ENCODE measurements at regions not wholly inside any gene's neighbourhood (a gene's known extent, or its start where the extent isn't known, plus 50 kb on each side); places are given as distances from the start of the nearest gene placed in this dataset.

DNA sequence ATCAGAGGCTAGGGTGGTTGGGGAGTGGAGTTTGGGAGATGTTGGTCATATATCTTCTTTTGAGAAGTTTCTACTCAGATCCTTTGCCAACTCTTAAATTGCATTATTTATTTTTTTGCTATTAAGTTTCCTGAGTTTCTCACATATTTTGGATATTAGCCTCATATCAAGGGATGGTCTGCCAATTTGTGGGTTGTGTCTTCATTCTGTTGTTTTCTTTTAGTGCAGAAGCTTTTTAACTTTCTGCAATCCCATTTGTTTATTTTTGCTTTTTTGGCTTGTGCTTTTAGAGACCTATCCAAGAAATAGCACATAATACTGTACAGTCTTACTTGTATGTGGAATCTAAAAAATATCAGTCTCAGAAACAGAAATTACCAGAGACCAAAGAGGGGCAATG, 509.2 kb upstream of the HS3ST1 start:
- ATAC-seq (no peak), DNase-seq (no peak)
- Histone ChIP-seq H3K36me3 (ENCODE audit: insufficient read depth in 1 of 2, low read depth in 1 of 2) (no peaks in the 10 kb centered on the region), H3K27ac (no peak overlapping the region), H3K4me3 (no peak overlapping the region), H3K9me3 (no peaks in the 10 kb centered on the region), H3K27me3 (ENCODE audit: insufficient read depth in 3 of 3, low read length in 2 of 3) (no peaks in the 10 kb centered on the region), H3K4me1 (no peaks in the 10 kb centered on the region)
- TF ChIP-seq, protein P1, sequence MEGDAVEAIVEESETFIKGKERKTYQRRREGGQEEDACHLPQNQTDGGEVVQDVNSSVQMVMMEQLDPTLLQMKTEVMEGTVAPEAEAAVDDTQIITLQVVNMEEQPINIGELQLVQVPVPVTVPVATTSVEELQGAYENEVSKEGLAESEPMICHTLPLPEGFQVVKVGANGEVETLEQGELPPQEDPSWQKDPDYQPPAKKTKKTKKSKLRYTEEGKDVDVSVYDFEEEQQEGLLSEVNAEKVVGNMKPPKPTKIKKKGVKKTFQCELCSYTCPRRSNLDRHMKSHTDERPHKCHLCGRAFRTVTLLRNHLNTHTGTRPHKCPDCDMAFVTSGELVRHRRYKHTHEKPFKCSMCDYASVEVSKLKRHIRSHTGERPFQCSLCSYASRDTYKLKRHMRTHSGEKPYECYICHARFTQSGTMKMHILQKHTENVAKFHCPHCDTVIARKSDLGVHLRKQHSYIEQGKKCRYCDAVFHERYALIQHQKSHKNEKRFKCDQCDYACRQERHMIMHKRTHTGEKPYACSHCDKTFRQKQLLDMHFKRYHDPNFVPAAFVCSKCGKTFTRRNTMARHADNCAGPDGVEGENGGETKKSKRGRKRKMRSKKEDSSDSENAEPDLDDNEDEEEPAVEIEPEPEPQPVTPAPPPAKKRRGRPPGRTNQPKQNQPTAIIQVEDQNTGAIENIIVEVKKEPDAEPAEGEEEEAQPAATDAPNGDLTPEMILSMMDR (IDR thresholded peaks at IDR 0.05) = no peak
- intact Hi-C loops (cut with DNase I) = no loop called here

GRCh38 chr4:11931266-11931820, 502.6 kb upstream of the HS3ST1 start:
- WGBS, 3 donors = 85 to 88% (median 86%) methylated on average over 2 of the region's 2 CpGs

GRCh38 chr4:11929080-11929479, 500.4 kb upstream of the HS3ST1 start:
- TF ChIP-seq, protein P1 (IDR thresholded peaks at IDR 0.05) = no peak
- Histone ChIP-seq H3K4me1 (no peaks in the 10 kb centered on the region), H3K27me3 (ENCODE audit: insufficient read depth in 3 of 3, low read length in 2 of 3) (no peaks in the 10 kb centered on the region), H3K4me3 (no peak overlapping the region), H3K27ac (no peak overlapping the region), H3K9me3 (no peaks in the 10 kb centered on the region), H3K36me3 (ENCODE audit: insufficient read depth in 1 of 2, low read depth in 1 of 2) (no peaks in the 10 kb centered on the region)
- ATAC-seq = no peak
- 71 to 85% (median 78%) methylated on average over 1 of the region's 1 CpG for WGBS, 3 donors
- no peak for DNase-seq
- intact Hi-C loops (cut with DNase I) = no loop called here

More at GRCh38 chr4:11931266-11931820, 502.6 kb upstream of the HS3ST1 start:
- no peaks in the 10 kb centered on the region for H3K9me3 ChIP-seq
- no peaks in the 10 kb centered on the region for H3K36me3 ChIP-seq (ENCODE audit: insufficient read depth in 1 of 2, low read depth in 1 of 2)
- H3K4me1 ChIP-seq = no peaks in the 10 kb centered on the region
- intact Hi-C loops (cut with DNase I) = no loop called here
- TF ChIP-seq, protein P1 (IDR thresholded peaks at IDR 0.05) = no peak
- H3K27ac ChIP-seq = no peak overlapping the region
- DNase-seq (no peak), ATAC-seq (no peak)
- H3K4me3 ChIP-seq = no peak overlapping the region
- no peaks in the 10 kb centered on the region for H3K27me3 ChIP-seq (ENCODE audit: insufficient read depth in 3 of 3, low read length in 2 of 3)

DNA sequence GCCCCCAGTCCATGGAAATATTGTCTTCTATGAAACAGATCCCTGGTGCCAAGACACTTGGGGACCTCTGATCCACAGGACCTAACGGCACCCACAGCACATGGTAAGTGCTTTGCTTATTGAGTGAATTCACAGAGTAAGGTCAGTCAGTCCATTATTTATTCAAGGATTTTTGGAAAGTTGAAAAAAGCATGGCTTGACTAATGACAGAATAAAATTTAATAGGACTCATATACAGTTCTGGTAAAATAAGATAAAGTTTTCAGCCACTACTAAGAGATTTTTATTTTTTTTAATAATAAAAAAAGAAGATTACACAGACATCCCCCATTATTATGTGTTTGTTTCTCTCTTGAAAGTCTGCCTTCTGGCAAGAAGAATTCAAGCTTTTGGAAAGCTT, 490.6 kb upstream of the HS3ST1 start:
- Histone ChIP-seq H3K36me3 (ENCODE audit: insufficient read depth in 1 of 2, low read depth in 1 of 2) (no peaks in the 10 kb centered on the region), H3K27me3 (ENCODE audit: insufficient read depth in 3 of 3, low read length in 2 of 3) (no peaks in the 10 kb centered on the region), H3K4me1 (no peaks in the 10 kb centered on the region), H3K27ac (no peak overlapping the region), H3K4me3 (no peak overlapping the region), H3K9me3 (no peaks in the 10 kb centered on the region)
- TF ChIP-seq, protein P1 (IDR thresholded peaks at IDR 0.05) = no peak
- intact Hi-C loops (cut with DNase I) = no loop called here
- DNase-seq (no peak), ATAC-seq (no peak)
- 60 to 72% (median 65%) methylated on average over 1 of the region's 1 CpG for WGBS, 3 donors

DNA sequence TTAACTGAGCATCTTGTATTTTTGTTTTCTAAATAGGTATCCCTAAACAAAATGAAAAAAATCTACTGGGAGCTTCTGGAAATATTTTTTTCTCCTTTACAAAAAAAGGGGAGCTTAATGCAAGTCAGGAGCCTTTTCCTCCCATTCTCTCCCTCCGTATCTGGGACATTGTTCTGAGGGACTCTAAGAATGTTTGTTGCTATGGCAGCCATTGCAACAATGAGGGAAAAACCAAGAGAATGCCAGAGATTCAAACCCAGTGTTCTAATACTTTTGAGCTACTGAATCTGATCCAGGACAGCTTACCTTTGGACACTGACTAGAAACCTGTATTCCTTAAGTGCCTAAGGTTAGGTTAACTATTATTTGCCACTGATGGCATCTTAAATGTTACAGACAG, 485.7 kb upstream of the HS3ST1 start:
- Histone ChIP-seq H3K27me3 (ENCODE audit: insufficient read depth in 3 of 3, low read length in 2 of 3) (no peaks in the 10 kb centered on the region), H3K4me3 (no peak overlapping the region), H3K27ac (no peak overlapping the region), H3K4me1 (no peaks in the 10 kb centered on the region), H3K36me3 (ENCODE audit: insufficient read depth in 1 of 2, low read depth in 1 of 2) (no peaks in the 10 kb centered on the region), H3K9me3 (no peaks in the 10 kb centered on the region)
- intact Hi-C loops (cut with DNase I) = no loop called here
- ATAC-seq (no peak), DNase-seq (no peak)
- TF ChIP-seq, protein P1 (IDR thresholded peaks at IDR 0.05) = no peak
- 23 to 25% (median 24%) methylated on average over 1 of the region's 1 CpG for WGBS, 3 donors
